ENCODE measurements at regions not wholly inside any gene's neighbourhood (a gene's known extent, or its start where the extent isn't known, plus 50 kb on each side); places are given as distances from the start of the nearest gene placed in this dataset.

DNA sequence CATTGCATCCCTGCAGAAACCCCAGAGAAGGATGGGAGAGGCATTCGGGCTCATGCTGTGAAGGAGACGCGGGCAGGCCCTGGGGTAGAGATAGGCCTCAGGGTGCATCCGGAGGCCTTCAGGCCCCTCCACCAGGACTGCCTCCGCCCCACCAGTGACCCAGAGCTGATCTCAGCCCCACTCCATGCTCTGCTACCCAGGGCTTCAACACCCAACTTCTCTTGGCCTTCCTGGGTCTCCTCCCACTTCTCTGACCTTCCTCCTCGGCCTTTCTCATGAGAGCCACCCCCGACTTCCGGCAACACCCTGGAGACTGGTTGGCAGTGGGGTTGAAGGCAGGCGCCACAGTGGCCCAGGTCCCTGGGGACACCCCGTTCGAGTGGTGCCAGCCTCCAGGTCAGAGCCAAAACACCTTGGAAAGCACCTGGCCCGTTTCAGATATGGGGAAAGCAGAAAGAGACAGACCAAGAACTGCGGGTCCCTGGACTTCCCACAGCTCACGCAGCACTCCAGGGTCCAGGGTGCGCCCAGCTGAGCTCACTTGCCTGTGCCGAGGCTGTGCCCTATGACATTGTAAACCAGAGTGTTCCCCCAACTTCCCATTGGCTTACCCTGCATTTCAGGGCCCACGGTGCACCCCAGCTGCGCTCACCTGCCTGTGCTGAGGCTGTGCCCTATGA lies 65.1 kb upstream of the OLFM1 start:
- TF ChIP-seq, protein P1, sequence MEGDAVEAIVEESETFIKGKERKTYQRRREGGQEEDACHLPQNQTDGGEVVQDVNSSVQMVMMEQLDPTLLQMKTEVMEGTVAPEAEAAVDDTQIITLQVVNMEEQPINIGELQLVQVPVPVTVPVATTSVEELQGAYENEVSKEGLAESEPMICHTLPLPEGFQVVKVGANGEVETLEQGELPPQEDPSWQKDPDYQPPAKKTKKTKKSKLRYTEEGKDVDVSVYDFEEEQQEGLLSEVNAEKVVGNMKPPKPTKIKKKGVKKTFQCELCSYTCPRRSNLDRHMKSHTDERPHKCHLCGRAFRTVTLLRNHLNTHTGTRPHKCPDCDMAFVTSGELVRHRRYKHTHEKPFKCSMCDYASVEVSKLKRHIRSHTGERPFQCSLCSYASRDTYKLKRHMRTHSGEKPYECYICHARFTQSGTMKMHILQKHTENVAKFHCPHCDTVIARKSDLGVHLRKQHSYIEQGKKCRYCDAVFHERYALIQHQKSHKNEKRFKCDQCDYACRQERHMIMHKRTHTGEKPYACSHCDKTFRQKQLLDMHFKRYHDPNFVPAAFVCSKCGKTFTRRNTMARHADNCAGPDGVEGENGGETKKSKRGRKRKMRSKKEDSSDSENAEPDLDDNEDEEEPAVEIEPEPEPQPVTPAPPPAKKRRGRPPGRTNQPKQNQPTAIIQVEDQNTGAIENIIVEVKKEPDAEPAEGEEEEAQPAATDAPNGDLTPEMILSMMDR (conservative IDR thresholded peaks at IDR 0.05) = no peak
- TF ChIP-seq EZH2 (IDR thresholded peaks at IDR 0.05; ENCODE audit: low read depth) = no peak

All from PC-9 (cell line).